Lower leg skin (tissue), 3 donors: ENCODE measurements at regions not wholly inside any gene's neighbourhood (a gene's known extent, or its start where the extent isn't known, plus 50 kb on each side); places are given as distances from the start of the nearest gene placed in this dataset.
"Not testable (repeated sequence)": the region's sequence is repeated elsewhere in the genome, so short reads cannot be mapped to it uniquely, and the experiment has no call there.

ENCODE experiments used
- POLR2A ChIP-seq, 2 donors: fragments of 450-650 bp; IDR thresholded peaks; one replicate each; pipeline ENCODE4 v1.6.1; 2016 to 2017; ENCODE audit warnings: antibody characterized with exemption in 2 of 2, mild to moderate bottlenecking in 1 of 2, moderate library complexity in 1 of 2
- TF ChIP-seq, protein P1 (sequence below), 3 donors: fragments of 450-650 bp; IDR thresholded peaks; one replicate each; pipeline ENCODE4 v1.5.1; 2016; ENCODE audit warnings: antibody characterized with exemption in 3 of 3, mild to moderate bottlenecking in 3 of 3, moderate library complexity in 2 of 3

DNA sequence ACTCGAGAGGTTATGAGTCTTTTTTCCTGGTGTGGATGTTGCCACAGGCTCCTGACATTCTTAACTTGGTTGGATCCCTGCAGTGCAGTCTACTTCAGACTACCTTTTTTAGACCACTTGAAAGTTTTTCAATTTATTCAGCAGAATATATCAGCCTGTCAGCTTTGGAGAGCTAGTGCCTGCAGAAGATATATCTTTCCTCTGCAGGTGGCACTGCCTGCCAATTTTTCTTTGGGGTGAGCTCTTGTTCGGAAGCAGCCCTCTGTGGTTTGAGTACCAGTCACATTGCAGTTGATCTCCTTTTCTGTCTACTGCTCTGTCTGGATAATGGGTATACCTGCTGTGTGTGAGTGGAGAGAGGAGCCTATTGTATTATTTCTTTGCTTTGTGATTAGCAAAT, 730.4 kb downstream of the PRIM2 start:
- TF ChIP-seq, protein P1, sequence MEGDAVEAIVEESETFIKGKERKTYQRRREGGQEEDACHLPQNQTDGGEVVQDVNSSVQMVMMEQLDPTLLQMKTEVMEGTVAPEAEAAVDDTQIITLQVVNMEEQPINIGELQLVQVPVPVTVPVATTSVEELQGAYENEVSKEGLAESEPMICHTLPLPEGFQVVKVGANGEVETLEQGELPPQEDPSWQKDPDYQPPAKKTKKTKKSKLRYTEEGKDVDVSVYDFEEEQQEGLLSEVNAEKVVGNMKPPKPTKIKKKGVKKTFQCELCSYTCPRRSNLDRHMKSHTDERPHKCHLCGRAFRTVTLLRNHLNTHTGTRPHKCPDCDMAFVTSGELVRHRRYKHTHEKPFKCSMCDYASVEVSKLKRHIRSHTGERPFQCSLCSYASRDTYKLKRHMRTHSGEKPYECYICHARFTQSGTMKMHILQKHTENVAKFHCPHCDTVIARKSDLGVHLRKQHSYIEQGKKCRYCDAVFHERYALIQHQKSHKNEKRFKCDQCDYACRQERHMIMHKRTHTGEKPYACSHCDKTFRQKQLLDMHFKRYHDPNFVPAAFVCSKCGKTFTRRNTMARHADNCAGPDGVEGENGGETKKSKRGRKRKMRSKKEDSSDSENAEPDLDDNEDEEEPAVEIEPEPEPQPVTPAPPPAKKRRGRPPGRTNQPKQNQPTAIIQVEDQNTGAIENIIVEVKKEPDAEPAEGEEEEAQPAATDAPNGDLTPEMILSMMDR (IDR thresholded peaks at IDR 0.05), result not testable (repeated sequence)
- not testable (repeated sequence) for TF ChIP-seq POLR2A (IDR thresholded peaks at IDR 0.05)
